Body of pancreas (tissue), 4 donors: ENCODE measurements at regions not wholly inside any gene's neighbourhood (a gene's known extent, or its start where the extent isn't known, plus 50 kb on each side); places are given as distances from the start of the nearest gene placed in this dataset.

Source experiments
- ATAC-seq: fragments of 150-250 bp; one replicate; pipeline ENCODE4 v1.9.1; 2016
- DNase-seq, 4 donors: peaks; one replicate each; pipeline ENCODE4 v3.0.0-alpha.2; 2019
- H3K27ac ChIP-seq, 4 donors: fragments of 200-600 bp; sonication (generic); 1 replicate in 3 of 4; 2 replicates in 1 of 4; pipeline versions ENCODE4 v1.5.1 to v1.6.1; 2016 to 2019; ENCODE audit warnings: mild to moderate bottlenecking in 1 of 4, mixed read lengths in 1 of 4, moderate library complexity in 1 of 4
- H3K27me3 ChIP-seq, 2 donors: fragments of 200-600 bp; sonication (generic); one replicate each; pipeline ENCODE4 v1.6.0; 2016; ENCODE audit warnings: mild to moderate bottlenecking in 1 of 2
- H3K36me3 ChIP-seq, 2 donors: fragments of 200-600 bp; sonication (generic); replicated peaks in 1 of 2; 2 replicates each; pipeline ENCODE4 v1.5.1; 2016; ENCODE audit warnings: low read depth in 2 of 2; ENCODE audit not compliant: insufficient read depth in 1 of 2
- H3K4me1 ChIP-seq: fragments of 200-600 bp; sonication (generic); one replicate; pipeline ENCODE4 v1.6.0; 2016
- H3K4me3 ChIP-seq, 2 donors: fragments of 200-600 bp; sonication (generic); 1 replicate in 1 of 2; 2 replicates in 1 of 2; pipeline ENCODE4 v1.5.1; 2016 to 2019
- H3K9me3 ChIP-seq, 3 donors: fragments of 200-600 bp; sonication (generic); 1 replicate in 2 of 3; 2 replicates in 1 of 3; pipeline ENCODE4 v1.5.1; 2016
- POLR2A ChIP-seq, 3 donors: fragments of 450-650 bp; IDR thresholded peaks; one replicate each; pipeline ENCODE4 v1.6.1; 2016; ENCODE audit warnings: antibody characterized with exemption in 3 of 3, mild to moderate bottlenecking in 2 of 3
- WGBS, 2 donors: methylation state at CpG; one replicate each; pipeline ENCODE4 v1.1.5; 2017; 5-methylcytosine and 5-hydroxymethylcytosine counted together
- intact Hi-C: fragments of 100-400 bp; cut with DNase I; formaldehyde crosslinking; loops from one replicate; pipeline ENCODE4 v1.15.1; 2023
- TF ChIP-seq, protein P1 (sequence below), 7 experiments: fragments of 450-650 bp in 4 of 7; fragments of 200-600 bp in 3 of 7; sonication (generic) in 3 of 7; IDR thresholded peaks; one replicate each; pipeline ENCODE4 v1.5.1; 2016 to 2019; ENCODE audit warnings: antibody characterized with exemption in 7 of 7

DNA sequence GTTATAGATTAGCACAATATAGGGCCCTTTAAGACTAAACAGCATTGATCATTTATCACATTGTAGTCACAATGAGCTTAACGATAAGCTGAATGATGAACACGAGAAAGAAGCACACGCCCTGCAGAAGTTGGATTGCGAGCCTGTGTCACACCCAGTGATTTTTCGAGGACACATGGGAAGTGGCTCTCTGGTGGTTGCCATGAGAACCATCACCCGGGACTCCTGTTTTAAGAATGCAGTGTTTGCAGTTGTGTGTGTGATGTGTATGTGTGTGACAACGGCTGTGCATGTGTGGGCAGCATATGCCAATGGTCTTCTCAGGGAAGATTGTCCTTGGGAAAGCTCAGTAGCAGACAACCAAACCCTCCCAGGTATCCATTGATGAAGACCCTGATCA is 69.2 kb downstream of the PDCL3 start:
- Histone ChIP-seq H3K27ac (no peak overlapping the region), H3K4me1 (no peaks in the 10 kb centered on the region), H3K9me3 (no peaks in the 10 kb centered on the region), H3K36me3 (no peaks in the 10 kb centered on the region), H3K27me3 (no peaks in the 10 kb centered on the region), H3K4me3 (no peak overlapping the region)
- ATAC-seq (no peak), DNase-seq (no peak)
- WGBS, 2 donors = 78 to 81% methylated on average over 7 of the region's 7 CpGs
- TF ChIP-seq, protein P1, sequence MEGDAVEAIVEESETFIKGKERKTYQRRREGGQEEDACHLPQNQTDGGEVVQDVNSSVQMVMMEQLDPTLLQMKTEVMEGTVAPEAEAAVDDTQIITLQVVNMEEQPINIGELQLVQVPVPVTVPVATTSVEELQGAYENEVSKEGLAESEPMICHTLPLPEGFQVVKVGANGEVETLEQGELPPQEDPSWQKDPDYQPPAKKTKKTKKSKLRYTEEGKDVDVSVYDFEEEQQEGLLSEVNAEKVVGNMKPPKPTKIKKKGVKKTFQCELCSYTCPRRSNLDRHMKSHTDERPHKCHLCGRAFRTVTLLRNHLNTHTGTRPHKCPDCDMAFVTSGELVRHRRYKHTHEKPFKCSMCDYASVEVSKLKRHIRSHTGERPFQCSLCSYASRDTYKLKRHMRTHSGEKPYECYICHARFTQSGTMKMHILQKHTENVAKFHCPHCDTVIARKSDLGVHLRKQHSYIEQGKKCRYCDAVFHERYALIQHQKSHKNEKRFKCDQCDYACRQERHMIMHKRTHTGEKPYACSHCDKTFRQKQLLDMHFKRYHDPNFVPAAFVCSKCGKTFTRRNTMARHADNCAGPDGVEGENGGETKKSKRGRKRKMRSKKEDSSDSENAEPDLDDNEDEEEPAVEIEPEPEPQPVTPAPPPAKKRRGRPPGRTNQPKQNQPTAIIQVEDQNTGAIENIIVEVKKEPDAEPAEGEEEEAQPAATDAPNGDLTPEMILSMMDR (IDR thresholded peaks at IDR 0.05) = no peak
- intact Hi-C loops = no loop called here

DNA sequence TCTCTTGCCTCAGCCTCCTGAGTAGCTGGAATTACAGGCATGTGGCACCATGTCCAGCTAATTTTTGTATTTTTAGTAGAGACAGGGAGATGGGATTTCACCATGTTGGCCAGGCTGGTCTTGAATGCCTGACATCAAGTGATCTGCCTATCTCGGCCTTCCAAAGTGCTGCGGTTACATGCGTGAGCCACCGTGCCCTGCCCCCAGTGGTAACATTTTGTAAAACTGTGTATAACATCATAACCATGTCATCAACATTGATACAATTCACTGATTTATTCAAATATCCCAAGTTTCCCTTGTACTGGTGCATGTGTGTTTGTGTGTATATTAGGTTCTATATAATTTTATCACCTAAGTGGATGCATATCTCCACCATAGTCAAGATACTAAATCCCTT is 70.0 kb downstream of the PDCL3 start:
- Histone ChIP-seq H3K27me3 (no peaks in the 10 kb centered on the region), H3K4me3 (no peak overlapping the region), H3K9me3 (no peaks in the 10 kb centered on the region), H3K27ac (no peak overlapping the region), H3K4me1 (no peaks in the 10 kb centered on the region), H3K36me3 (no peaks in the 10 kb centered on the region)
- 94 to 97% methylated on average over 4 of the region's 4 CpGs for WGBS, 2 donors
- TF ChIP-seq, protein P1 (IDR thresholded peaks at IDR 0.05) = no peak
- no peak for TF ChIP-seq POLR2A (IDR thresholded peaks at IDR 0.05)
- intact Hi-C loops = no loop called here
- no peak for ATAC-seq
- DNase-seq = no peak

DNA sequence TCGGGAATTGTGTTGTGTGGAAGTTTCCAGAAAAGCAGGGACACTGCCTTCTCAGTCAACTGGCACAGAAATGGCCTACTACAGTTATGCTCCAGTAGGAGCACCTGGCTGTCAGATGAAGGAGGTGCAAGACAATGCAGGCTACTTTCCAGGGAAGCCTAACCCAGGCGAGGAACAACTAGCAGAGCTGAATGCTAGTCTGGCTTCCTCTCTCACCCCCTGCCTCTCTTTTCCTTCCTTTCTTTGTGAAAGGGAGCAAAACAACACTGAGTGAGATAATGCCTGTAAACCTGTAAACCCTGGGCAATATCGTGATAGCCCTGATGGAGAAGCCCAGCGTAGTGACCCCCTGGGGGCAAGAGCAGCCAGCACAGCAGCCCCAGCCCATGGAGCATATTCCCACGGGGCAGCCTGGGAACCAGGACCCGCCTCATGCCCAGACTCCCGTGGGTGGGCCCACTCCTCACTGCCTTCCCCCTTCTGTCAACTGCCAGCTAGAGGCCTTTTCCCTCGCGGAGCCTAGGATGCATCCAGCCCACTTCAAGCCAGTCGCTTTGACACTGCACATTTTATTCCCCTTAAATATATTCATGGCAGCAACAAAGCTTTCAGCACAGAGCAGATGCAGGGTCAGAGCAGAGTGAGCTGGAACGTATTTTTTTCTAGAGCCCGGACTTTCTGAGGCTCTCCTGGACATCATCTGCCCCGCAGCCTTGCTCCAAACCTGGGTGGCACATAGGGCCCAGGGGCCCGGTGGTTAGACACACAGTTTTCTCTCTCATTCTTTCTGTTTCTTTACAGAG is 77.0 kb downstream of the PDCL3 start:
- Histone ChIP-seq H3K27ac (no peak overlapping the region), H3K27me3 (no peaks in the 10 kb centered on the region), H3K4me3 (no peak overlapping the region), H3K36me3 (no peaks in the 10 kb centered on the region), H3K9me3 (no peaks in the 10 kb centered on the region), H3K4me1 (no peaks in the 10 kb centered on the region)
- intact Hi-C loops = no loop called here
- WGBS, 2 donors = 74 to 91% methylated on average over 14 of the region's 14 CpGs
- ATAC-seq (no peak), DNase-seq (no peak)
- TF ChIP-seq POLR2A (IDR thresholded peaks at IDR 0.05) = no peak
- TF ChIP-seq, protein P1 (IDR thresholded peaks at IDR 0.05) = no peak

DNA sequence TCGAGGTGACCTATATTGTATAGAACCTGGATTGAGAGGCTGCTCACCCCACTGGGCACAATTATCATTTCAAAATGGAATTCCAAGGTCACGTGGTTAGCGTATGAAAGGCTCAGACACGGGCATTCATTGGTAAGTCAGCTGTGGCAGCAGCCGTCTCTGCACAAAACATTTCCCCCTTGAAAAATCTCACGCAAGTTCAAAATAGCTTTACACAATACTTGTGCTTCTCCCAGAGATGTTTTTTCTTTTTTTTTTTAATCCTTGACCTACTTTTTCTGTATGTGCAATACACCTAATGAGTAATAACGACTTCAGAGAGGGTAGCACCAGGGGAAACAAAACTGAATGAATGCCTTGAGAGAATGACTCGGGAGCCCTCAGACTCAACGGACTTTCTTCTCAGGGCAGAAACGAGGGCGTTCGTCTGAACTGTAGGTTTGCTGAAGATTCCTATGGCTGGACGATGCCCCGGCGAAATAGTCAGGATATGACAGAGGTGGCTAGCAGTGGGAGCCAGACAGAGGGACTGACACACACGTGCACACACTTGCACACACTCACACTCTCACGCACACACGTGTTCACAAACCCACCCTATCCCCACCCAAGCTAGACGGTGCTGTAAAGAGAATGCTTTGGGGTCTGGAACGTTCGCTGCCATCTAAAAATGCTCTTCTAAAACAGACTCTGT is 77.8 kb downstream of the PDCL3 start:
- WGBS, 2 donors = 58 to 65% methylated on average over 20 to 21 of the region's 21 CpGs
- TF ChIP-seq, protein P1 (IDR thresholded peaks at IDR 0.05) = no peak
- no peak for TF ChIP-seq POLR2A (IDR thresholded peaks at IDR 0.05)
- H3K27ac ChIP-seq = no peak overlapping the region
- H3K4me1 ChIP-seq = no peaks in the 10 kb centered on the region
- no peak for DNase-seq
- no peak overlapping the region for H3K4me3 ChIP-seq
- no peaks in the 10 kb centered on the region for H3K27me3 ChIP-seq
- H3K9me3 ChIP-seq = no peaks in the 10 kb centered on the region
- no peaks in the 10 kb centered on the region for H3K36me3 ChIP-seq
- ATAC-seq = no peak
- intact Hi-C loops = no loop called here

DNA sequence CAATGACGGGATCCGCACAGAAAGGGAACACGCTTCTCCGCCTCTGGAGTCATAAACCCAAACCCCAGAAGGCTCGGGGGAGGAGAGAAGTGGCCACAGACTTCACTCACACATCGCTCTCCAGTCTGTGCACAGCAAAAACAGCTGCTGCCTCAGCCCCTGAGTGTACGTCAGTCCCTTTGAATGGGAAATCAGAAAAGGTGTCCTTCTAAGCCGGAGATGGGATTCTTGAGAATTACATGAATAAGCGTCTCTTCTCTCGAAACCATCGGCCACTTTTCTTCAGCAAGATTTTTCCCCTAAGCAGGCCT is 78.3 kb downstream of the PDCL3 start:
- Histone ChIP-seq H3K27me3 (no peaks in the 10 kb centered on the region), H3K9me3 (no peaks in the 10 kb centered on the region), H3K27ac (no peak overlapping the region), H3K4me1 (no peaks in the 10 kb centered on the region), H3K4me3 (no peak overlapping the region), H3K36me3 (no peaks in the 10 kb centered on the region)
- 93 to 96% methylated on average over 11 of the region's 11 CpGs for WGBS, 2 donors
- intact Hi-C loops = no loop called here
- ATAC-seq = no peak
- no peak for DNase-seq
- no peak for TF ChIP-seq POLR2A (IDR thresholded peaks at IDR 0.05)
- TF ChIP-seq, protein P1 (IDR thresholded peaks at IDR 0.05) = no peak
